ENCODE measurements at regions not wholly inside any gene's neighbourhood (a gene's known extent, or its start where the extent isn't known, plus 50 kb on each side); places are given as distances from the start of the nearest gene placed in this dataset.

DNA sequence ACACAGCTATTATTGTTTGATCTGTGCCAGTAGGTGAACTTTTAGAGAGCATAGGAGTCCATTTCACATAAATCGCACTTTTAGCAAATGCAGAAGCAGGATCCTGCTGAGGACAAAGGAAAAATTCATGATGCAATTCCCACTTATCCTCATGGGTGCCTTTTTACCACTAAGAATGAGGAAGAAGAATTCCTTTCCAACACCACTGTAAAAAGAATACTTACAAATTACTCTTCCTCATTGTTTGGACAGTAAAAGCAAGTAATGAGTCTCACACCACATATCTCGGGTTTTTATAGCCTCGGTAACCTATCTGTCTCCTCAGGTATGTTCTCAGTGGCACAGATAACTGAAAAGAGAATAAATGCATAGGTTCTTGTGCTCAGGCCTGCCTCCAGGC lies 238.5 kb downstream of the MTX2 start:
- no peak for DNase-seq

DNA sequence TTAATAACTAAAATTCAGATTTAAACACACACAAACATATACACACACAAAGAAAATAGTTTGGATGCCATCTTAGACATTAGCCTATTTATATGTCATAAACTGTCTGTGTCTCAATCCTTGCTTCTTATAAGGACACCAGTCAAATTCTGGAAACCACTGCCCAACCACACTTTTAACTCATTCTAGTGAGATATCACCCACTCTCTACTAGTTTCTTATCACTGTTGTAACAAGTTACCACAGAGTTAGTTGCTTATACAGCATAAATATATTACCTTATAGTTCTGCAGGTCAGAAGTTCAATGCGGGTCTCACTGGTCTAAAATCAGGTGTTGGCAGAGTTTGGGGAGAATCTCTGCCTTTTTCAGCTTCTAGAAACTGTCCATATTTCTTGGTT lies 239.1 kb downstream of the MTX2 start:
- no peak for DNase-seq

DNA sequence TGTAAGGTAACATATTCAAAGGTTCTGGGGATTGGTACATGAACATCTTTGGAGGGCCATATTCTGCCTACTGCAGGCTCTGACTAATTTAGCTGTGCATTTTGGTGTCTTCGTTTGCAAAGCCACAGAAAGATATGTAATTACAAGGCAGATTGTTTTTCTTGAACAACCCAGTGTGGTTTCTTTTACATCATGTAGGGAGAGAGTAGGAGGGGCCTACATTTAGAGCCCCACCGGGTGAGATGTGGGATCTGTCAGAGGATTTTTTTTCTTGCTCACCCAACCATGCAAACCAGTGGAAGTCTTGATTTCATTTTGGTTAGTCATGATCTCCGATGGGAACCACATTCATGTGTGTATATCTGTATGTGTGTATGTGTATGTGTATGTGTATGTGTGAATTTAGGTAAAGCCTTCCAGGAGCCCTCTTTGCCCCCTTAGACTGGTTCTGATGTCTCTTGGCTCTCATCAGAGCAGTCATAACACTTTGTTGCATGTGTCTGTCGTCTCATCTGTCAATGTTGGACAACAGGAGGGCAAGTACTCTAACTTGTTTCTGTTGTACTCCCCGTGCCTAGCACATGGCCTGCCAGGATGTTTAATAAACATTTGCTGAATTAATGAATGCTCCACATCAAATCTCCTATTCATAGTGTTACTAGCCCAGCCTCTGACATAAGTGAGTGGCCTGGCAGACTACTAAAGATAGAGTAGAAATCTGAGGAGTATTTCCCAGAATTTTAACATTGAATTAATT lies 239.9 kb downstream of the MTX2 start:
- DNase-seq: no peak

DNA sequence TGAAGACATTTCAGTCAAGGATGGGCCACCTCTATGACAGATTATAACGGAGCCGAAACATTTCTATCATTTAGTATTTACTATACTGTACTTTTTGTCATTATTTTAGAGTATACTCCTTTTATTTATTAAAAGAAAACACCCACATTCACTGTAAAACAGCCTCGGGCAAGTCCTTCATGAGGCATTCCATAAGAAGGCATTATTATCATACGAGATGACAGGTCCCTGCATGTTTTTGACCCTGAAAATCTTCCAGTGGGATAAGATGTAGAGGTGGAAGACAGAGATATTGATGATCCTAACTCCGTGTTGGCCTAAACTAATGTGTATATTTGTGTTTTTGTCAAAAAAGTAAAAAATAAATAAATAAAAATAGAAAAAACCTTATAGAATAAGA lies 245.0 kb downstream of the MTX2 start:
- DNase-seq: no peak

DNA sequence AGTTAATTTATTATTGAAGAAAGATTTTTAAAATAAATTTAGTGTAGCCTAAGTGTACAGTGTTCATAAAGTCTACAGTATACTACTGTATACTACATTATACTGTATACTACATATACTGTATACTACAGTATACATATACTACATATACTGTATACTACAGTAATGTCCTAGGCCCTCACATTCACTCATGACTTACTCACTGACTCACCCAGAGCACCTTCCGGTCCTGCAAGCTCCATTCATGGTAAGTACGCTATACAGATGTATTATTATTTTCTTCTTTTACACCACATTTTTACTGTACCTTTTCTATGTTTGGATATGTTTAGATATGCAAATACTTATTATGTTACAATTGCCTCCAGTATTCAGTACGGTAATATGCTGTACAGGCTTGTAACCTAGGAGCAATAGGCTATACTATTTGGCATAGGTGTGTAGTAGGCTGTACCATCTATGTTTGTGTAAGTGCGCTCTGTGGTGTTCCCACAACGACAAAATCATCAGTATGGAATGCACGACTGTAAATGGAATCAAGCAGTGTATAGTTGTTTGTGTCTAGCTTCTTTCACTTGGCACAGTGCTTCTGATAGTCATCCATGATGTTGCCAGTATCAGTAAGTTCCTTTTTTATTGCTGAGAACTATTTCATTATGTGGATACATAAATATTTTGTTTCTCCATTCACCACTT lies 245.7 kb downstream of the MTX2 start:
- DNase-seq: no peak

DNA sequence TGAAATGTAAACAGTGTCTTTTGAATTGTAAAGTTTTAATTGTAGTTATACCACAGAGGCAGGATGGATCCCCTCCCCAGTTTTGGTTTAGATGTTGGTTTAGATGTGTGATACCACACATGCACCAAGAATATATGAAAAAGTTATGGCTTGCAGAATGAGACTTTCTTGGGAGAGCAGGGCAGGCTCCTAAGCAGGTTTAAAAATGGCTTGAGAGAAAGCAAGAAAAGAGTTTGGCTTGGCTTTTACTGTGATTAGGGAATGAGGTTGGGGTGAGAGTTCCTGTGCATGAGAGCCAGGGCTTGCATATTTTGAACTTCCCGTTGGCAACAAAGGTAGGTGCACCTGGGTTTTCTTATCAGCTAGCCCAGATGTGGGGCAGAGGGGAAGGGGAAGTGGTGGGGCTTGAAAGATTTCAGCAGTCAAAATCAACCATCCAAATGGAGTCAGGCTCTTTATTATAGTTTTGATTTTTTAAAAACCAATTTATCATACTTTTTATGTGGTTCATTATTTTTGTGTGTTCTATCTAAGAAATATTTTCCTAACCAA lies 246.9 kb downstream of the MTX2 start:
- DNase-seq: no peak

DNA sequence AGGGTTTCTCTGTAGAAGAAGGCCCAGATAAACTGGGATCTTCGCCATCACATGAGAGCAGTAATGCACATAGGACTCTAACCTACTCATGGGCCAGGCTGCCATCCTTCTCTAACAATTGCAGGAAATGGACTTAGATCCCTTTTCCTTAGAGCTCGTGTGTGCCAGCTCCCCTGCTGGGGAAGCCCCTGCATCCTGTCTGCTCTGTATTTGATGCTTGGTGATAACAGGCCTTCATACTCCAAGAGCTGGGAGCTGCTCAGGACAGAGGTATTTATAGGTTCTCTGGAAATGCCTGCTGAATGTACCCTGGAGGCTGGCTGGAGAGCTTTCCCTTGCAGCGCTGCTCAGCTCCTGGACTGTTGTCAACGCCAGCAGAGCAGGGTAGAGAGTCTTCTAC lies 249.6 kb downstream of the MTX2 start:
- DNase-seq: no peak

DNA sequence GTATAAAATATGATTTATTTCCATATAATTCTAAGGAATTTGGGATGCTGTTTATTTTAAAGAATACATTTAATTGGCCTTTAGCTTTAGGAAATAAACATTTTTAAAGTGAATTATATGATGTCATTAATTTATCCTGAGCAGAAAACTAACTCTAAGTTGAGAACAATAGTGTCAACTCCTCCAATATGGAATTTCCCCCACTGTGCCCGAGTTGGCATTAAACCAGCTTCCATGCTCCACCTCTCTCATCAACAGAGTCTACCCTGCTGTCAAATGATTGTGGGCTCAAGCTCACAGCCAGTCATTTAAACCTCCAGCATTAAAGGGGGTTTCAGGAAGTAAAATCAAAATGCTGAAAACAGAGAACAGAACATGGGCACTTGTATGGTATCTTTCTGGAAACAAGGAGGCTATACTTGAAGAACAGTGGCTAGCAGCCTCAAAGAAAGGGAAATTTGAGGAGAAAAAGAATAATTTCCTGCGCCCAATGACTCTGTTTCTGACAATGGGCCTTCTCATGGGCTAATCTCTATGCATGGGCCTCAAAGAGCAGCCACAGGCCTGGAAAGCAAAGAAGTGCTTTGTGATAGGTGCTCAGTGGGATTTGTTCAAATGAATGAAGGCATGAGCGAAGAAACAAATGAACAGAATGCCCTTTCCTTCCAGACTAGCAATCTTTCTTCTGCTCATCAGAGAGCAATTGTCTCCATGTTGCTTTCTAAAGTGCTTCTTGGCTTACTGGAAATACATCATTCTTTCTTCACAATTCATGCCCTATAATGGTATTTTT lies 252.8 kb downstream of the MTX2 start:
- no peak for DNase-seq

DNA sequence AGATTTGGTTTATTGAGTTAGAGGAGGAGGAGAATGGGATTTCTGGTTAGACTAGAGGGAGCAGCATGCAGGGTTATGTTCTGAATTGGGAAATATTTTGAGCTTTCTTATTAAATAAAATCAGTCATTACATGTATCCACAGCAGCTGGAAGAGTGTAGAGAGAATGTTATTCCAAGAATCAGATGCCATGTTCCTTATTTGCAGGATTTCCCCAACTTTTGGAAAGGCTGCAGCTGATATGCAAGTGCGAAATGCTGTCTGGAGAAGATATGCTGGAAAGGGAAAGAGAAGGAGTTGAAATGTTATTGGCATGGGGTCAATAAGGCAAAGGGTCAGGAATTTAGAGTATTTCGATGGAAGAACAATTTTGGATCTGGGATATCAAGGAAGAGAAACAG lies 255.8 kb downstream of the MTX2 start:
- no peak for DNase-seq

DNA sequence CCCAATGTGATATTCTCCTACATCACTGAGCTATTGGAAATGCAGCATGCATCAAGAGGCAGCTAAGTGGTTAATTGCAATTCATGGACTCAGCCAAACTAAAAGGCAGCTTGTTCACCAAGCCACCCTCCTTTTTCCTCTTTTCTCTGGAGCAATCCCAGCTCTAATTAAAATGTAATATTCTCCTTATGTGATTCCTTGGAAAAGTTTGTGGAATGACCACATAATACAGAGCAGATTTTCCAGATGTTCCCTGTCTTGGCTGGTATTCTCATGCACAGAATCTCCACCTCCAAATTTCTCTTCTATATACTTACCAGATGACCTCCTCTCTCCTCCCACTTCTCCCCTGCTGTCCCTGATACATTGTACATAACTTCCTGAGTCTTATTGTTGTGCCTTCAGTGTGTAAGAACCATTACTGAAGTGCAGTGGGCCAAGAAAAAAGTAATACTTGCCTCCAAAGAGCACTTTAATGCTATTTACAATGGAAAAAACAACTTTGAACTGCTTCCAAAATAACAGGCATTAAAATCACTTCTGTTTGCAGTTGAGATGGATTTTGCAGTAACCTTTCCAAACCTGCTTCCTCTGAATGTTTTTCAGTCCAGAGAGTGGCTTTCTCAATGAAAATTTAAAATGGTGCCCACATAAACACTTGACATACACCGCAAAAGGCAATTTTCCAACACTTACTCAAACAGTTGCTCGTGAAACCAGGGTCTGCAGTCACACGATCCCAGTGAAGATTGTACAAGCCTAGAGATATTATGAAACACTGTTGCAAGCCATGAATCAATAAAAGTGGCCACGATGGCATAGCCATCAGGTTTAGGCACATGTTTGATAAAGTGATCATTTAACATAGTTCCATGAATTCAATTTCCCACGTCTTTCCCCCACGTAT lies 258.0 kb downstream of the MTX2 start:
- no peak for DNase-seq

DNA sequence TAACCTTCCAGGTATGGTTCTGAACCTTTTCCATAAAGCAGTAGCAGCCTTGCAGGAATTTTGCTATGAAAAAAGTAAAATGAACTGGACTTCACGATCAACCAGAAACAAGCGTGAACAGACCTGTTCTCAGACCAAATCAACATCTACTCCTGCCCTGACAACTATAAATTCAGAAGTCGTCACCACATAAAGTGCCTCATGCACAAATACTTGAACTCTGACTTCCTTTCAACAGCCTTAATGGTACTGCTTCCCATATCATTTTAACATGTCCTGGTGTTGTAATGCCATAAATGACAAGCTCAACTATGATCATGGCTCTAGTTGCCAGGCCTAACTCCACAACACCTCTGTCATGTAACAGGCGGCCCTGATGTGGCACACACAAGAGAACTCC lies 262.4 kb downstream of the MTX2 start:
- DNase-seq: no peak

DNA sequence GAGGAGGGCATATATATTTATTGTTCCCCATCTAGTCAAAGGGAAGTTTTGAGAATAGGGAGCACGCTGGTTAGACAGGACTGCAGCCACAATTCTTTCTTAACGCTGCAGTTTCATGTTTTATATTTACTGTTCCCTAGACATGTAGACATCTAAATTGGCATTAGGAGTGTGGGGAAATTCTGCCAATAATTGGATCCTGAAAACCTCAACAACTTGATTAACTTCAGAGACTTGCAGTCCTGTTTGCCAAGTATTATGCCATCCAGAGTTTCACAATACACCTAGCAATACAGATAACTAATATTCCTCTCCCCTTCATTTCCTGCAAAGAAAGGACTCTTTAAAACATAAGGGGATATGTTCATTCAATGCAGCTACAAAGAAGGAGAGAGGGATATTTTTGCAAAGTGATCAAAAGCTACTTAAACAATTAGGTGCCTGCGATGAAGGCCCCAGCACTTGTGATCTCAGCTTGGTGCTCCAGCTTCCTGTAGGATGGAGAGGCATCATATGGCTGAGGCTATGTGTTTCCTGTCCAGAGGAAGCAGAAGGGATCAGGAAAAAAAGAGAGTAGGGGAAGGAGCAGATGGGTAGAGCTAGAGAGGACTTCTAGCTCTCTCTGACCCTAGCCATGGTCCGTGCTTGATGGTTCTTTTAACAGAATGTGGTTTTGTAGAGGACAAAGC lies 264.4 kb downstream of the MTX2 start:
- DNase-seq: no peak

DNA sequence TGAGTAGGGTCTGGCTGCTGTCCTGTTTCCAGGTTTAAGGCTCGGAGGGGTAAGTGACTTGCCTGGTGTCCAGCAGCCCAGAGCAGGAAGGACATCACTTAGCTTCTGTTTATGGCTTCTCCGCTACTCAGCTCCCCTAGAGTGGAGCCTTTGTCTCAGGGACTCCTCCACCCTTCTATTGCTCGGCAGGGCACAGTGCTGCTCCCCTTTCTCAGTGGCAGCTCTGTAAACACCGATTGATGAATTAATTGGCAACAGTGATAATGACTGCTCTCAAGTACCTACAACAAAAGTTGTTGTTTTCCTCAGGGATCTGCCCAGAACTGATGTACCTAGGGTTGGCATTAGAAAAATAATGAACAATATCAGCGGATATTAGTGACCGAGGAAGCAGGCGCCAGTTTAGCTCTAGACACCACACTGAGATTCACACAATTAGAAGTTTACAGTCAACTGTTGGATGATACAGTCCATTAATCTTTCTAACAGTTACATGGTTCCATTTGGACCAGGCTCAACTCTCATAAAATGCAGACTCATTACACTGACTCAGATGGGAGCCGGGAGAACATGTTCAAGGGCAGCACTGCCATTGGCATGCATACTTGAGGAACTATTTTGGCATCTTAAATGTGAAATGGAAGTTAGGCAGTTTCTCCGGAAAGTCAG lies 265.7 kb downstream of the MTX2 start:
- DNase-seq: no peak

DNA sequence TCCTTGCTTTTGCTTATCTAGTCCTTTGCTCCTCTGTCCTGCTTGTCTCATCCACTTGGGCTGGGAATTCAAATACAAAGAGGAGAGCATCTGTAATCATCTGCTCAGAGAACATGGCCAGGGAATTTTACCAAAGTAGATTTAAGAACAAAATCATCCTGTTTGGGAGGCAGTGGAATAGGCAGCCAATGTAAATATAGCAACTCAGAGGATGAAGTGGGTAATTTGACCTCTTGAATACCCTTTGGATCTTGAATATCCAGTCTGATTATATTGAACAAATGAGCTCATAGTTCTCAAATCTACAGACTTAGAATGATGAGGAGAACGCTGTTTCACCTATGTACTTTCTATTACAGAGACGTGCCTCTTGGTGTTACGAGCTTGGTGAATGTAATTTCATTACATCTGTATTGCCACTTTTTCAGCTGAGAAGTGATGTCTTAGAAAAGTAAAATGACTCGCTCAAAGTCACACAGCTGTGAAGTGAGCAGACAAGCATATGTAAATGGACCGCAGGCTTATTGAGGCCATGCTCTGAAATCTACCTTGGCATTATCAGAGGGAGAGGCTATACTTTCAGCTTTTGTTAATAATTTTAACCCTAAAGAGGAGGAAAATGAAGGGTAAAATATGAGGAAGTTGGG lies 266.3 kb downstream of the MTX2 start:
- DNase-seq: no peak

DNA sequence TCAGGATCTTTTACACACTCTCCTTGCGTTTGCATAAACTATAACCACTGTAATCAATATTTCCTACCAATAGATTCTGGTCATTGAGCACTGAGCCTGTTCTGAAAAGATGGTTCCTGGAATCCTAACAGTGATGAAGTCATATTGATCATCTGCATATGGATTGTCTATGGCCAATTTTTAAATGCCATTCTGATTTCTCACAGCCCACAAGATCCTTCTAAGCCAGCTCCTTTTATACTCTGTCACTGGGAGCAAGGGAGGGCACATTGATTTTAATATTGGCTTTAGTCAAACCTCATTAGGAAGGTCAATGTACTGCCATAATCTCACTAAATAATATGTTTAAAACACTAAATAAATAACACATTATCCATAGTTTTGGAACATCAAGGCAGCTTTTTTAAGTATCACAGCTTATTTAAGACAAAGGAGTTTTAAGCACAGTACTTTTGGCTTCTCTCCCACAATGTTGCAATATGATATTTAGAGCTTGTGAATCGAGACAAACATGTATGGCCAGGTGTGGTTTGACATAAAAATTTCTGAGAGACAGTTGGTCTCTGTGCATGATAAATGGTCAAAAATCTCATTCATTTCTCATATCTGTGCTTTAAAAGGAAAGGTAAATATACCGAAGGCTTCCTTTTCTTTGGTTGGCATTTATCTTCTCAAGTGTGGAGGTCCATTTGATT lies 267.3 kb downstream of the MTX2 start:
- DNase-seq: no peak

DNA sequence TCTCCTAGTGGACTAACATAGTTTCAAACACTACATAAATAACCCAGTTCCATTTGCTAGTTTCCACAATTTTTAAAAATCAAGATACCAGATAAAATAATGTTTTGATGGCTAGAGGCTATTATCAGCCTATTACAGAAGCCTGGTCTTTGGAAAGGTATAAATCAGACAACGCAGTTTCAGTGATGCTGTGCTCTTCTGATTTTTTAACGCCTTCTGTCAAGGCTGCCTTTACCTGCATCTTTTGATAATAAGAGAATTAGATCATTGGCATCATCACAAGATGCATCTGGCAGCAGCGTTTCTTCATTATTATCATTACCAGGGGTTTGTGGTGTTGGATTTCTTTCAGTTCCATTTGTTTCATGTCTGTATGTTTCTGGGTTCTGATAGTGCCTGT lies 268.7 kb downstream of the MTX2 start:
- DNase-seq: no peak

DNA sequence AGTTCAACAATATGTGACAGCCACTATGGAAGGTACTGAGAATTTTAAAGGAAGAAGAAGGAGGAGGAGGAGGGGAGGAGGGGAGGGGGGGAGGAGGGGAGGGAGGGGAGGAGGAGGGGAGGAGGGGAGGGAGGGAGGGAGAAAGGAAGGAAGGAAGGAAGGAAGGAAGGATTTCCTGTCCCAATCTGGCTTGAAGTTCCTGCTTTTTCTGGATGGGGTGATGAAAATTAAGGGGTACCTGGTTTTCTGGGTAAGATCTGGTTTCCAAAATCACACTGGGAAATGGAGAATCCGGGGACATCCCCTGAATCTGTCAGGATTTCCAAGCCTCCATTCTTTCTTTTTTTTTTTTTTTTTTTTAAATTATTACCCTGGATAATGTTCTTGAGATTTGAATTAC lies 271.8 kb downstream of the MTX2 start:
- DNase-seq: no peak

DNA sequence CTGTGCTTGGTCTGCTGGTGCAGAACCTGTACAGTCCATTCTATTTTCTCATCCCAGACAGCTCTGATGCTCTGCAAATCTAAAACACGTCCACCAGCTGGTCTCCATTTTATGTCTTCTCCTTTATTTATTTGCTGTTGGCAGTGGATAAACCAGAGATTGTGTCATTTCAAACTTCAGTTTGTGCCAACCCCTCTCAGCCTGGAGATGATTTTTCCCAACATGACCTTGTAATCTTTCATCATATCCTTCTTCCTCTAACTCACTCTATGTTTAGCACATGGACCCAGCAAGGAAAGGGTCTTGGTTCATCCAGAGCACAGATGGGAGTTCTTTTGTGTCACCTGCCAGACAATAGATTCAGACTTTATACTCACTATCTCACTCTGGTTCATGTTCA lies 273.2 kb downstream of the MTX2 start:
- no peak for DNase-seq

DNA sequence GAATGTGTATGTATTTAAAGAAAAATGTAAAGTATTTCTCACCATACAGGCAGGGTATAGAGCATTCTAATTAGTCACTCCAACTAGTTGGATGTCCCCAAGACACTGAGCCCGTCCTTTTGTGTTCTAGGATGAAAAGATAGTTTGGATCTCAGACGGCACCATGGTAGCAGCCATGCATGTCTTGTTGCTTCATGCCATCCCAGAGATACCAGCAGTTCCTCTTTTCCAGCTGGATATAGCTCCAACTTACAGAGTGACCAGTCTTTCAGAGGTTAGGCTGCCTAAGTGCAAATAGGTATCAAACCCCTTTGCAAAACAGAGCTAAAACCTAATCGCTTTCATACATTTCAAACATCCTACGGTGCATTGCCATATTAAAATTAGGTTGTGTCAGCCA lies 275.3 kb downstream of the MTX2 start:
- DNase-seq: no peak

Data from CD4-positive, alpha-beta T cell treated with Interleukin-4 for 1 hour (primary cell).